Type B pancreatic cell (in vitro differentiated cells): ENCODE measurements at regions not wholly inside any gene's neighbourhood (a gene's known extent, or its start where the extent isn't known, plus 50 kb on each side); places are given as distances from the start of the nearest gene placed in this dataset.

Source experiments
- DNase-seq: peaks from one replicate; pipeline ENCODE4 v3.0.0; 2021; ENCODE audit warnings: mixed read lengths; ENCODE audit not compliant: unreplicated experiment; ENCODE audit errors: extremely low spot score
- H3K27ac Mint-ChIP-seq: 2 replicates; pipeline ENCODE4 v1.8.0; 2021; ENCODE audit warnings: mild to moderate bottlenecking, mixed read lengths
- H3K27me3 Mint-ChIP-seq: 2 replicates; pipeline ENCODE4 v1.8.0; 2021; ENCODE audit warnings: mixed read lengths
- H3K36me3 Mint-ChIP-seq: 2 replicates; pipeline ENCODE4 v1.8.0; 2021; ENCODE audit warnings: mixed read lengths
- H3K4me1 Mint-ChIP-seq: one replicate; pipeline ENCODE4 v1.8.0; 2021; ENCODE audit warnings: mixed read lengths; ENCODE audit not compliant: unreplicated experiment
- H3K4me3 Mint-ChIP-seq: 2 replicates; pipeline ENCODE4 v1.8.0; 2021; ENCODE audit warnings: mild to moderate bottlenecking, mixed read lengths
- H3K9me3 Mint-ChIP-seq: 2 replicates; pipeline ENCODE4 v1.8.0; 2021; ENCODE audit warnings: mixed read lengths
- TF ChIP-seq, protein P1 (sequence below): fragments of 200-600 bp; sonication (generic); conservative IDR thresholded peaks from 2 replicates; pipeline ENCODE4 v1.5.0; 2021; ENCODE audit warnings: antibody characterized with exemption, mild to moderate bottlenecking

DNA sequence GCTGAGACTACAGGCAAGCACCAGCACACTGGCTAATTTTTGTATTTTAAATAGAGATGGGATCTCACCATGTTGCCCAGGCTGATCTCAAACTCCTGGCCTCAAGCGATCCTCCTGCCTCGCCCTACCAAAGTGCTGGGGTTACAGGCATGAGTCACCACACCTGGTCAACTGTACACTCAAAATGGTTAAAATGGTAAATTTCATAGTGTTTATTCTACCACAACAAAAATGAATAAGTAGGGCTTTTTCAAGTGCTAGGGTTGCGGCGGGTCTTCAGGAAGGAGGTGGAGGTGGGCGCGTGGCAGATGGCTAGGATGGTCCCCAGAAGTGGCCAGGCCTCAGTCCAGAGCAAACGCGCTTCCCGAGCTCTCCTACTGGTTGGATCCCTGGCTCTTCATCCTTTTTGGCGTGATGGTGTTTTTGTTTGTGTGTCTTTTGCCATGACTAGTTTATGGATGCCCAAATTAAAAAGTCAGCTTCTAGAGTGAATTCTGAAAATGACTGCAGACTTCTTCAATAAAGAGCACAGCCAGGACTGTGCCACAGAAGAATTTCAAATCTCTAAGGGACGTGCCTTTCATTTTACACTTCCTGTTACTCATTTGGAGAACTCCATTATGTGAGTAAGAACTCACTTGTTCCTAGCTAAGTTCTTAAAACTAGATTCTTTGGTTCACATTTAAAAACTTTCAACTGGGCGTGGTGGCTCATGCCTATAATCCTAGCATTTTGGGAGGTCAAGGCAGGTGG lies 73.9 kb downstream of the TMEM130 start:
- peaks cover 5% of the 10 kb centered on the region for H3K9me3 Mint-ChIP-seq
- no peak overlapping the region for H3K4me3 Mint-ChIP-seq
- H3K36me3 Mint-ChIP-seq: no peaks in the 10 kb centered on the region
- no peak overlapping the region for H3K27ac Mint-ChIP-seq
- TF ChIP-seq, protein P1, sequence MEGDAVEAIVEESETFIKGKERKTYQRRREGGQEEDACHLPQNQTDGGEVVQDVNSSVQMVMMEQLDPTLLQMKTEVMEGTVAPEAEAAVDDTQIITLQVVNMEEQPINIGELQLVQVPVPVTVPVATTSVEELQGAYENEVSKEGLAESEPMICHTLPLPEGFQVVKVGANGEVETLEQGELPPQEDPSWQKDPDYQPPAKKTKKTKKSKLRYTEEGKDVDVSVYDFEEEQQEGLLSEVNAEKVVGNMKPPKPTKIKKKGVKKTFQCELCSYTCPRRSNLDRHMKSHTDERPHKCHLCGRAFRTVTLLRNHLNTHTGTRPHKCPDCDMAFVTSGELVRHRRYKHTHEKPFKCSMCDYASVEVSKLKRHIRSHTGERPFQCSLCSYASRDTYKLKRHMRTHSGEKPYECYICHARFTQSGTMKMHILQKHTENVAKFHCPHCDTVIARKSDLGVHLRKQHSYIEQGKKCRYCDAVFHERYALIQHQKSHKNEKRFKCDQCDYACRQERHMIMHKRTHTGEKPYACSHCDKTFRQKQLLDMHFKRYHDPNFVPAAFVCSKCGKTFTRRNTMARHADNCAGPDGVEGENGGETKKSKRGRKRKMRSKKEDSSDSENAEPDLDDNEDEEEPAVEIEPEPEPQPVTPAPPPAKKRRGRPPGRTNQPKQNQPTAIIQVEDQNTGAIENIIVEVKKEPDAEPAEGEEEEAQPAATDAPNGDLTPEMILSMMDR: no peak
- H3K4me1 Mint-ChIP-seq: no peaks in the 10 kb centered on the region
- no peaks in the 10 kb centered on the region for H3K27me3 Mint-ChIP-seq
- no peak for DNase-seq
